Heart right ventricle (tissue), 16 donors: ENCODE measurements at regions not wholly inside any gene's neighbourhood (a gene's known extent, or its start where the extent isn't known, plus 50 kb on each side); places are given as distances from the start of the nearest gene placed in this dataset.
"Not testable (repeated sequence)": the region's sequence is repeated elsewhere in the genome, so short reads cannot be mapped to it uniquely, and the experiment has no call there.

ENCODE experiments used
- ATAC-seq, 8 donors: fragments of 200-7000 bp; cut with Tn5 transposase; one replicate each; pipeline ENCODE4 v1.9.1; 2020; ENCODE audit warnings: mild to moderate bottlenecking in 8 of 8, moderate library complexity in 8 of 8, moderate number of reproducible peaks in 1 of 8
- DNase-seq, 2 donors: peaks; one replicate each; pipeline ENCODE4 v3.0.0-alpha.2; 2020
- H3K27ac ChIP-seq, 10 donors: fragments of 200-600 bp; sonication (generic) in 2 of 10; one replicate each; pipeline versions ENCODE4 v1.5.0 to v1.8.0; 2020 to 2022; ENCODE audit warnings: mild to moderate bottlenecking in 3 of 10
- H3K27me3 ChIP-seq, 7 donors: fragments of 200-600 bp; one replicate each; pipeline ENCODE4 v1.8.0; 2021 to 2022; ENCODE audit warnings: mild to moderate bottlenecking in 2 of 7
- H3K36me3 ChIP-seq, 9 donors: fragments of 200-600 bp; sonication (generic) in 1 of 9; one replicate each; pipeline versions ENCODE4 v1.5.0 to v1.8.0; 2020 to 2022; ENCODE audit warnings: mild to moderate bottlenecking in 2 of 9
- H3K4me1 ChIP-seq, 9 donors: fragments of 200-600 bp; sonication (generic) in 1 of 9; one replicate each; pipeline versions ENCODE4 v1.5.0 to v1.8.0; 2020 to 2022; ENCODE audit warnings: mild to moderate bottlenecking in 4 of 9
- H3K4me3 ChIP-seq, 10 donors: fragments of 200-600 bp; sonication (generic) in 2 of 10; one replicate each; pipeline versions ENCODE4 v1.5.0 to v1.8.0; 2020 to 2022; ENCODE audit warnings: mild to moderate bottlenecking in 7 of 10, moderate library complexity in 2 of 10
- H3K9me3 ChIP-seq, 11 donors: fragments of 200-600 bp in 10 of 11; sonication (generic) in 2 of 11; one replicate each; pipeline versions ENCODE4 v1.5.0 to v1.8.0; 2013 to 2022; ENCODE audit warnings: mild to moderate bottlenecking in 2 of 11, control low read depth in 1 of 11, moderate library complexity in 1 of 11
- CTCF ChIP-seq, 9 donors: fragments of 200-600 bp; sonication (generic) in 2 of 9; IDR thresholded peaks; one replicate each; pipeline versions ENCODE4 v1.5.0 to v1.8.0; 2021 to 2022; ENCODE audit warnings: antibody characterized with exemption in 9 of 9, mild to moderate bottlenecking in 5 of 9, moderate library complexity in 1 of 9
- WGBS, 2 donors: extraction: QIAGEN DNeasy Blood & Tissue Kit; methylation state at CpG; one replicate each; pipeline ENCODE4 v1.1.7; 2013; ENCODE audit warnings: inconsistent platforms in 1 of 2; 5-methylcytosine and 5-hydroxymethylcytosine counted together
- intact Hi-C, 10 donors: fragments of 100-400 bp; cut with DNase I; formaldehyde crosslinking; loops; one replicate each; pipeline versions ENCODE4 v1.11.1 to v1.14.2; 2022
- donor health status: Arrhythmogenic right ventricular cardiomyopathy.
- donor health status: ischemic (EF 13 %, LVEDD 7.1; RV severe dilation, severe dysfunction).
- donor health status: healthy with polysubstance abuse.
- donor health status: DM: no; HTN: yes; CAD: no.
- donor health status: DM: no; HTN: no; CAD: no.
- donor health status: ischemic (EF 25% LVEDD 6.9; RV normal size, moderate dysfunction).
- donor health status: ischemic (EF 25% LVEDD 5.7; RV mildly dilated, moderate dysfunction).
- donor health status: healthy.
- donor health status: DM: yes; HTN: yes; CAD: no.
- donor health status: Ischemic cardiomyopathy.
- donor health status: ischemic (EF 35%, LVEDD 5.7; RV mildly dilated, moderate dysfunction).
- donor health status: nonischemic (EF 11% LVEDD 7.7; RV severe dilation, severe dysfunction).
- donor health status: DM: yes; HTN: yes; CAD: no.
- donor health status: PGD.
- donor health status: ischemic (EF 29% LVEDD 5.4; RV normal size, mild dysfunction).
- donor health status: nonischemic (EF 23%, LVEDD 6.1; RV moderate dilation, normal function).

DNA sequence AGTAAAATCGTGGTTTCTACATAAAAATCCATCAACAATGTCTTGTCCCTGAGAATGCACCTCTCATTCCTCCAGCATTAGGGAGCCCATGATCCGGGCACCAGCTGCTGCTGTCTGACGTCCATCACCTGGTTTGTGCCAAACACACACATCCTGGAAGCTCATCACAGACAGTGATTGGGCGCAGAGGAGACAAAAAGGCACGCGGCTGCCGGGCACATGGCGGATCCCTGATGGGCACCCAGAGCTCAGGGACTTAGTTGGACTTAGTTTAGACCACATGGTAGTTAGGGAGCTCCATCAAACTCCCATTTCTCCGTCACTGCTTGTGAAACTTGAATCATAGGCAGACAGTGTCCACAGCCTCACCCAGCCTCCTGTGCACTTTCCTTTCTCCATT, 1059.3 kb downstream of the TMEM121 start:
- Histone ChIP-seq H3K9me3 (no peaks in the 10 kb centered on the region), H3K4me1 (no peaks in the 10 kb centered on the region), H3K36me3 (no peaks in the 10 kb centered on the region), H3K27ac (no peak overlapping the region), H3K27me3 (peaks cover 0 to 33% (median 14%) of the 10 kb centered on the region in 7 donors), H3K4me3 (no peak overlapping the region)
- 58 to 62% methylated on average over 9 of the region's 9 CpGs for WGBS, 2 donors
- intact Hi-C loops: no loop called here
- no peak for DNase-seq
- ATAC-seq: no peak
- no peak for TF ChIP-seq CTCF (IDR thresholded peaks at IDR 0.05)

DNA sequence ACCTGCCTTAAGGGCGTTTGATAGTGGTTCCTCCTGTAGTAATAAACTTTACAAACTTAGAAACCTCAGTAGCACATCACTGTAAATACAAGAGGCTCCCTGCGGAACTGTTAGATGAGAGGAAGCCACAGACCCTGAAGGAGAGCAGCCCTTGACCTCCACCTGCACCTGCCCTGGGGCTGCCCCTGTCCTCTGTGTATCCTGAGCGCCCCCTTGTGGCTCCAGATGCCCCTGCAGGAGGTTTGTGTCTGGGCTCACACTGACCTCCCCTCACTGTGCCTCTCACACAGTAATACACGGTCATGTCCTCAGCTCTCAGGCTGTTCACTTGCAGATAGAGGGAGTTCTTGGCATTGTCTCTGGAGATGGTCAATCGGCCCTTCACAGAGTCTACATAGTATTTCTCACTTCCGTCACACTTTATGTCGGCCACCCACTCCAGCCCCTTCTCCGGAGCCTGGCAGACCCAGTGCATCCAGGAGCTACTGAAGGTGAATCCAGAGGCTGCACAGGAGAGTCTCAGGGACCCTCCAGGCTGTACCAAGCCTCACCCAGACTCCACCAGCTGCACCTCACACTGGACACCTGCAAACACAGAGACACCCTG, 1059.8 kb downstream of the TMEM121 start:
- Histone ChIP-seq H3K4me3 (no peak overlapping the region), H3K27me3 (peaks cover 0 to 36% (median 16%) of the 10 kb centered on the region in 7 donors), H3K36me3 (no peaks in the 10 kb centered on the region), H3K4me1 (no peaks in the 10 kb centered on the region), H3K27ac (no peak overlapping the region), H3K9me3 (no peaks in the 10 kb centered on the region)
- TF ChIP-seq CTCF (IDR thresholded peaks at IDR 0.05): peak in 6 of 9 donors; percentile 15 to 64 (median 38)
- 51 to 59% methylated on average over 8 of the region's 8 CpGs for WGBS, 2 donors
- ATAC-seq (no peak), DNase-seq (no peak)
- intact Hi-C loops: no loop called here

GRCh38 chr14:106591539-106591938, 1065.2 kb downstream of the TMEM121 start:
- DNase-seq, intact Hi-C loops, H3K4me1 ChIP-seq, ATAC-seq, H3K4me3 ChIP-seq, H3K36me3 ChIP-seq, H3K9me3 ChIP-seq, H3K27ac ChIP-seq: not testable (repeated sequence)
- H3K27me3 ChIP-seq: peaks cover 0 to 40% (median 14%) of the 10 kb centered on the region in 7 donors
- WGBS, 2 donors: 63 to 82% methylated on average over 7 of the region's 7 CpGs

- H3K36me3 ChIP-seq, intact Hi-C loops, ATAC-seq, DNase-seq, H3K9me3 ChIP-seq, H3K4me1 ChIP-seq, H3K27ac ChIP-seq, H3K4me3 ChIP-seq: not testable (repeated sequence)
- peak in 1 of 9 donors; percentile 36 for TF ChIP-seq CTCF (IDR thresholded peaks at IDR 0.05)
- 62 to 67% methylated on average over 20 to 24 of the region's 24 CpGs for WGBS, 2 donors
- H3K27me3 ChIP-seq: peaks cover 0 to 33% (median 13%) of the 10 kb centered on the region in 7 donors
These were observed 1065.9 kb downstream of the TMEM121 start for GRCh38 chr14:106592115-106592852.

DNA sequence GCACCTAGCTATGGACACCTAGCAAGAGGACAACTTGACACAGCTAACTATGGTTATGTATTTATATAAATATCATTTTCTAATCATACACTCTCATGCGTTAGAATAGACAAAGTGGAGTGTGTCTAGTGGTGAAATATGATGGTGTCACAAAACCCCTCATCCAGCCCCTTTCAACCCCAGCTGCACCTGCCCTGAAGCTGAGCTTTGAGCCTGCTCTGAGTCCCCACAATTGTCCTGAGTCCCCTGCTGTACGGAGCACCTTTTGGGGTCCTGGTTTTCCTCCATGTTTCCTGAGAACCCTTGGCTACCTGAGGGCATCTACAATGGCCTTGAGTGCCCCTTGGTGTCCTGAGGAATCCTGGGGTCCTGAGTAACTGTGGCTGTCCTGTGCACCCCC, 1072.8 kb downstream of the TMEM121 start:
- H3K27ac ChIP-seq: no peak overlapping the region
- H3K4me1 ChIP-seq: no peaks in the 10 kb centered on the region
- no peak for DNase-seq
- no peaks in the 10 kb centered on the region for H3K36me3 ChIP-seq
- H3K4me3 ChIP-seq: no peak overlapping the region
- WGBS, 2 donors: 53 to 63% methylated on average over 2 of the region's 2 CpGs
- H3K27me3 ChIP-seq: peaks cover 0 to 39% (median 22%) of the 10 kb centered on the region in 7 donors
- no peak for TF ChIP-seq CTCF (IDR thresholded peaks at IDR 0.05)
- intact Hi-C loops: no loop called here
- ATAC-seq: no peak
- no peaks in the 10 kb centered on the region for H3K9me3 ChIP-seq
